Pons (tissue), 1 donor: ENCODE measurements at regions not wholly inside any gene's neighbourhood (a gene's known extent, or its start where the extent isn't known, plus 50 kb on each side); places are given as distances from the start of the nearest gene placed in this dataset.

Source experiments
- DNase-seq: peaks from one replicate; pipeline ENCODE4 v3.0.0-alpha.2; 2016; ENCODE audit warnings: low spot score

- DNase-seq, result no peak
Observed at GRCh38 chr4:182971702-182972101, 54.5 kb upstream of the DCTD start.

- DNase-seq, result peak; percentile 5
Observed at GRCh38 chr4:182969651-182970279, 52.6 kb upstream of the DCTD start.

DNA sequence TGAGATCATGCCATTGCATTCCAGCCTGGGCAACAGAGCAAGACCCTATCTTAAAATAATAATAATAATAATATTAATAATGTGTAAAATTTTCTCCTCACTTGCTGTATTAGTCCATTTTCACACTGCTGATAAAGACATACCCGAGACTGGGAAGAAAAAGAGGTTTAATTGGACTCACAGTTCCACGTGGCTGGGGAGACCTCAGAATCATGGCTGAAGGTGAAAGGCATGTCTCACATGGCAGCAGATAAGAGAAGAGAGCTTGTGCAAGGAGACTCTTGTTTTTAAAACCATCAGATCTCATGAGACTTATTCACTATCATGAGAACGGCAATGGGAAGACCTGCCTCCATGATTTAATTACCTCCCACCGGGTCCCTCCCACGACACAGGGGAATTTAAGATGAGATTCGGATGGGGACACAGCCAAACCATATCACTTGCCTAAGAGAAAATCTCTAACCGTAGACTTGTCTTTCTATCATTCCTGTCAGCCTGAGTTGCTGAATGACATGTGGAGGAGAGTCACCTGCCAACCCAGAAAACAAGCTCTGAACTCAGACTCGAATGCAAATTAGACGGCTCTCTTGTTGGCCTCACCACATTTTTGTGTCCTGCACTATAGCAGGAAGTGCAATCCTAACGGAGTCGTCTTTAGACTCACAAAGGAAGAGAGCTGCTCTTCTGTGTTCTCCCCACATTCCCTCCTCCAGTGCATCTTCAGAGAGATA, 51.9 kb upstream of the DCTD start:
- DNase-seq, result no peak

- no peak for DNase-seq
Observed at GRCh38 chr4:182967403-182967802, 50.2 kb upstream of the DCTD start.
